HEK293 (cell line): ENCODE measurements at regions not wholly inside any gene's neighbourhood (a gene's known extent, or its start where the extent isn't known, plus 50 kb on each side); places are given as distances from the start of the nearest gene placed in this dataset.

Experiments
- CTCF ChIA-PET: fragments of 350-600 bp; formaldehyde crosslinking; extraction: SDS; loops from one replicate; lab custom pipeline; 2021; ENCODE audit warnings: antibody characterized with exemption; lab: Yijun Ruan, JAX
- POLR2A ChIA-PET: fragments of 300-600 bp; formaldehyde crosslinking; extraction: SDS; loops from one replicate; lab custom pipeline; 2020; ENCODE audit warnings: antibody characterized with exemption, inconsistent platforms; lab: Yijun Ruan, JAX
- H3K27ac ChIP-seq: fragments of 200-500 bp; sonication (Bioruptor generic); 2 replicates; pipeline ENCODE4 v1.5.1; 2014; ENCODE audit warnings: low read depth, low read length, control low read depth, inconsistent platforms; ENCODE audit errors: extremely low read depth
- H3K36me3 ChIP-seq, 2 experiments: fragments of 200-500 bp in 1 of 2; sonication (Bioruptor generic) in 1 of 2; 1 replicate in 1 of 2; 2 replicates in 1 of 2; pipeline ENCODE4 v1.5.1; 2014 to 2017; ENCODE audit warnings: inconsistent platforms in 2 of 2, low read length in 2 of 2; ENCODE audit not compliant: control insufficient read depth in 2 of 2, insufficient read depth in 1 of 2
- H3K4me1 ChIP-seq: fragments of 200-500 bp; sonication (Bioruptor generic); 2 replicates; pipeline ENCODE4 v1.5.1; 2014; ENCODE audit warnings: mild to moderate bottlenecking, low read length, inconsistent platforms; ENCODE audit not compliant: control insufficient read depth, insufficient read depth
- H3K4me3 ChIP-seq: 2 replicates; pipeline ENCODE4 v1.5.1; 2011; ENCODE audit warnings: low read depth, mild to moderate bottlenecking, control low read depth, low read length, moderate library complexity
- H3K9me3 ChIP-seq: fragments of 200-500 bp; sonication (Bioruptor generic); 2 replicates; pipeline ENCODE4 v1.5.1; 2014; ENCODE audit warnings: low read depth, low read length, inconsistent platforms; ENCODE audit not compliant: control insufficient read depth, insufficient read depth
- BCL6B ChIP-seq: fragments of 450-650 bp; formaldehyde crosslinking; IDR thresholded peaks from 2 replicates; pipeline ENCODE4 v1.5.1; 2017; ENCODE audit warnings: missing biosample characterization, missing genetic modification characterization
- CTCF ChIP-seq: fragments of 450-650 bp; formaldehyde crosslinking; IDR thresholded peaks from 2 replicates; pipeline ENCODE4 v1.5.1; 2016; ENCODE audit warnings: missing biosample characterization, missing genetic modification characterization
- OVOL3 ChIP-seq: fragments of 450-650 bp; formaldehyde crosslinking; IDR thresholded peaks from 2 replicates; pipeline ENCODE4 v1.5.1; 2016; ENCODE audit warnings: missing biosample characterization, missing genetic modification characterization
- PBX3 ChIP-seq: sonication (generic); formaldehyde crosslinking; IDR thresholded peaks from 2 replicates; pipeline ENCODE4 v1.8.1; 2022; ENCODE audit warnings: mild to moderate bottlenecking, moderate library complexity, missing genetic modification reagents
- TCF7L2 ChIP-seq: IDR thresholded peaks from 2 replicates; pipeline ENCODE4 v1.6.1; 2011; ENCODE audit warnings: low read depth, mild to moderate bottlenecking, inconsistent platforms, low read length, moderate library complexity, borderline replicate concordance
- ZNF488 ChIP-seq: fragments of 450-650 bp; formaldehyde crosslinking; IDR thresholded peaks from 2 replicates; pipeline ENCODE4 v1.5.1; 2016; ENCODE audit warnings: missing biosample characterization, missing genetic modification characterization
- ZNF513 ChIP-seq: fragments of 450-650 bp; IDR thresholded peaks from 2 replicates; pipeline ENCODE4 v1.5.1; 2018; ENCODE audit warnings: missing biosample characterization, missing genetic modification characterization
- ZNF654 ChIP-seq: fragments of 450-650 bp; formaldehyde crosslinking; IDR thresholded peaks from 2 replicates; pipeline ENCODE4 v1.5.1; 2016; ENCODE audit warnings: low read depth, missing biosample characterization, missing genetic modification characterization
- ZNF76 ChIP-seq: fragments of 450-650 bp; formaldehyde crosslinking; IDR thresholded peaks from 2 replicates; pipeline ENCODE4; 2016; ENCODE audit warnings: low read depth, missing biosample characterization, missing genetic modification characterization, borderline replicate concordance
- ZSCAN5A ChIP-seq: fragments of 450-650 bp; formaldehyde crosslinking; IDR thresholded peaks from 2 replicates; pipeline ENCODE4 v1.5.1; 2016; ENCODE audit warnings: missing biosample characterization, missing genetic modification characterization
- TF ChIP-seq, protein P1 (sequence below): fragments of 450-650 bp; formaldehyde crosslinking; IDR thresholded peaks from 2 replicates; pipeline ENCODE4 v1.5.1; 2016; ENCODE audit warnings: missing biosample characterization, missing genetic modification characterization
- TF ChIP-seq, protein P2 (sequence below): fragments of 450-650 bp; formaldehyde crosslinking; IDR thresholded peaks from 2 replicates; pipeline ENCODE4 v1.5.0; 2017; ENCODE audit warnings: missing biosample characterization, missing genetic modification characterization, borderline replicate concordance

DNA sequence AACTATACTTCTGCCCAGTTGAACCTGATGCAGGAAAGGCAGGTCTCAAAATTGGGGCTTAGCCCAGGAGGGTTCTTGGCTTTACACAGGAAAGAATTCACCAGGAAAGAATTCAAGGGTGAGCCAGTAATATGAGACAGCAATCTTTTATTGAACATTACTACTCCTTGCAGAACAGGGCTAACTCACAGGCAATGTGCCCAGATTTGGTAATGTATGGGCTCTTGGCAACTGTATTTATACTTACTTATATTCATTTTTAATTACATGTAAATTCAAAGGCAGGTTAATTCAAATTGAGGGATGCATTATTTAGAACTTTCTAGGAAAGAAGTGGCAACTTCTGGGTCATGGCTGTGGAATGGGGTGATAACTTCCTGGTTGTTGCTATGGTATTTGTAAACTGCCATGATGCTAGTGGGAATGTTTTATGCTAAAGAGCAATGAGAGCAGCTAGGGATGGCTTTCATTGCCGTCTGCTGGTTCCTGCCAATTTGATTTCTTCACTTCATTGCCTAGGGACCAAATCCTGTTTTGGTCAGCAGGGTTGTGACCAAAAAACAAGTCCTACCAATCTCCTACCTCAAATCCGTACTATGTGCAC lies 107.5 kb downstream of the CHRM3 start (continued):
- TF ChIP-seq CTCF (tag by site-specific recombination) (no peak), OVOL3 (tag by site-specific recombination) (no peak), ZNF654 (tag by site-specific recombination) (no peak), TCF7L2 (no peak), PBX3 (no peak), BCL6B (no peak), ZSCAN5A (no peak)
- TF ChIP-seq, protein P1, sequence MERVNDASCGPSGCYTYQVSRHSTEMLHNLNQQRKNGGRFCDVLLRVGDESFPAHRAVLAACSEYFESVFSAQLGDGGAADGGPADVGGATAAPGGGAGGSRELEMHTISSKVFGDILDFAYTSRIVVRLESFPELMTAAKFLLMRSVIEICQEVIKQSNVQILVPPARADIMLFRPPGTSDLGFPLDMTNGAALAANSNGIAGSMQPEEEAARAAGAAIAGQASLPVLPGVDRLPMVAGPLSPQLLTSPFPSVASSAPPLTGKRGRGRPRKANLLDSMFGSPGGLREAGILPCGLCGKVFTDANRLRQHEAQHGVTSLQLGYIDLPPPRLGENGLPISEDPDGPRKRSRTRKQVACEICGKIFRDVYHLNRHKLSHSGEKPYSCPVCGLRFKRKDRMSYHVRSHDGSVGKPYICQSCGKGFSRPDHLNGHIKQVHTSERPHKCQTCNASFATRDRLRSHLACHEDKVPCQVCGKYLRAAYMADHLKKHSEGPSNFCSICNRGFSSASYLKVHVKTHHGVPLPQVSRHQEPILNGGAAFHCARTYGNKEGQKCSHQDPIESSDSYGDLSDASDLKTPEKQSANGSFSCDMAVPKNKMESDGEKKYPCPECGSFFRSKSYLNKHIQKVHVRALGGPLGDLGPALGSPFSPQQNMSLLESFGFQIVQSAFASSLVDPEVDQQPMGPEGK = no peak
- TF ChIP-seq, protein P2, sequence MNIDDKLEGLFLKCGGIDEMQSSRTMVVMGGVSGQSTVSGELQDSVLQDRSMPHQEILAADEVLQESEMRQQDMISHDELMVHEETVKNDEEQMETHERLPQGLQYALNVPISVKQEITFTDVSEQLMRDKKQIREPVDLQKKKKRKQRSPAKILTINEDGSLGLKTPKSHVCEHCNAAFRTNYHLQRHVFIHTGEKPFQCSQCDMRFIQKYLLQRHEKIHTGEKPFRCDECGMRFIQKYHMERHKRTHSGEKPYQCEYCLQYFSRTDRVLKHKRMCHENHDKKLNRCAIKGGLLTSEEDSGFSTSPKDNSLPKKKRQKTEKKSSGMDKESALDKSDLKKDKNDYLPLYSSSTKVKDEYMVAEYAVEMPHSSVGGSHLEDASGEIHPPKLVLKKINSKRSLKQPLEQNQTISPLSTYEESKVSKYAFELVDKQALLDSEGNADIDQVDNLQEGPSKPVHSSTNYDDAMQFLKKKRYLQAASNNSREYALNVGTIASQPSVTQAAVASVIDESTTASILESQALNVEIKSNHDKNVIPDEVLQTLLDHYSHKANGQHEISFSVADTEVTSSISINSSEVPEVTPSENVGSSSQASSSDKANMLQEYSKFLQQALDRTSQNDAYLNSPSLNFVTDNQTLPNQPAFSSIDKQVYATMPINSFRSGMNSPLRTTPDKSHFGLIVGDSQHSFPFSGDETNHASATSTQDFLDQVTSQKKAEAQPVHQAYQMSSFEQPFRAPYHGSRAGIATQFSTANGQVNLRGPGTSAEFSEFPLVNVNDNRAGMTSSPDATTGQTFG = no peak

- Histone ChIP-seq H3K27ac (no peak overlapping the region), H3K4me1 (no peaks in the 10 kb centered on the region), H3K9me3 (no peaks in the 10 kb centered on the region), H3K36me3 (no peaks in the 10 kb centered on the region), H3K4me3 (no peak overlapping the region)
- ChIA-PET CTCF (interaction anchor here (0.6 kb wide), 1 partner anchor 9 kb away, joined by 4 read pairs; no protein-coding TSS in a partner anchor), POLR2A (no interaction called here)
- TF ChIP-seq ZNF76 (no peak), ZNF513 (tag by site-specific recombination) (peak; percentile 81), ZNF488 (tag by site-specific recombination) (no peak)
Observed at GRCh38 chr1:239505094-239505493, 118.7 kb downstream of the CHRM3 start.
